A673 (cell line): ENCODE measurements at regions not wholly inside any gene's neighbourhood (a gene's known extent, or its start where the extent isn't known, plus 50 kb on each side); places are given as distances from the start of the nearest gene placed in this dataset.

ENCODE experiments used
- CTCF ChIP-seq: fragments of 300-800, 200-600 bp; sonication (generic); conservative IDR thresholded peaks from 2 replicates; pipeline ENCODE4 v1.5.1; 2017; ENCODE audit warnings: low read depth, mild to moderate bottlenecking, antibody characterized with exemption, low read length, moderate library complexity, mixed read lengths
- EZH2 ChIP-seq: fragments of 200-600 bp; sonication (generic); IDR thresholded peaks from 2 replicates; pipeline ENCODE4 v1.6.1; 2017; ENCODE audit warnings: borderline replicate concordance, low read depth, mild to moderate bottlenecking, mixed read lengths, antibody characterized with exemption, low read length; ENCODE audit not compliant: poor library complexity, severe bottlenecking

- no peak for TF ChIP-seq EZH2
- TF ChIP-seq CTCF: no peak
These were observed 223.0 kb downstream of the RND3 start for GRCh38 chr2:150264442-150264841.
